ENCODE measurements at regions not wholly inside any gene's neighbourhood (a gene's known extent, or its start where the extent isn't known, plus 50 kb on each side); places are given as distances from the start of the nearest gene placed in this dataset.

DNA sequence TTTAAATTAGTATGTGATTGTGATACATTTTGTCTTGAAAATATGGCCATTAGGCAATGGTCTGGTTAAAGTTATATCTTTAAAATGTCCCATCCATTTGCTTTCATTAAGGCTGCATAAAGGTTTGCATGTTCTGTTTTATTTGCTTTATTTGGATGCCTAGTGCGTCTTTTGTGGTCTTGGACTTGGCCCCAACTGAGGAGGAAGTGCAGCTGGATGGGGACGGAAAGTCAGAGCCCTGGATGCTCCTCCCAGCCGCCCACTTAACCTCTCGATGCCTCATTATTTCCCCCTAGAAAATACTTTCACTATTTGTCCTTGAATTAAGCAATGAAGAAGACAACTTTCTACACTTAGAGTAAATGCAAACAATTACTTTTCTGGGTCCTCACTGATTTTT lies 898.2 kb downstream of the MCTP2 start:
- no peaks in the 10 kb centered on the region for H3K9me3 ChIP-seq (replicated peaks; ENCODE audit: insufficient read depth, low read length)
- H3K4me2 ChIP-seq (ENCODE audit: low read depth, low read length), result no peak overlapping the region
- H3K4me1 ChIP-seq (ENCODE audit: low read length), result no peaks in the 10 kb centered on the region
- no peak overlapping the region for H3K27ac ChIP-seq (ENCODE audit: low read length)
- TF ChIP-seq EZH2phosphoT487 (IDR thresholded peaks at IDR 0.05; ENCODE audit: low read length), result no peak
- H3F3A ChIP-seq (ENCODE audit: insufficient read depth, low read length), result no peaks in the 10 kb centered on the region
- no peak overlapping the region for H3K9ac ChIP-seq (ENCODE audit: low read length)
- H3K36me3 ChIP-seq (replicated peaks; ENCODE audit: insufficient read depth, low read length), result no peaks in the 10 kb centered on the region
- DNase-seq, result no peak
- no peaks in the 10 kb centered on the region for H3K79me2 ChIP-seq (ENCODE audit: low read length)
- H3K4me3 ChIP-seq (ENCODE audit: low read length), result no peak overlapping the region
- H3K27me3 ChIP-seq (replicated peaks; ENCODE audit: insufficient read depth, low read length), result no peaks in the 10 kb centered on the region
- H2AFZ ChIP-seq (ENCODE audit: low read length), result no peak overlapping the region
- no peaks in the 10 kb centered on the region for H4K20me1 ChIP-seq (ENCODE audit: insufficient read depth, low read length)
- no peaks in the 10 kb centered on the region for H3K9me2 ChIP-seq (replicated peaks; ENCODE audit: insufficient read depth, low read length)

DNA sequence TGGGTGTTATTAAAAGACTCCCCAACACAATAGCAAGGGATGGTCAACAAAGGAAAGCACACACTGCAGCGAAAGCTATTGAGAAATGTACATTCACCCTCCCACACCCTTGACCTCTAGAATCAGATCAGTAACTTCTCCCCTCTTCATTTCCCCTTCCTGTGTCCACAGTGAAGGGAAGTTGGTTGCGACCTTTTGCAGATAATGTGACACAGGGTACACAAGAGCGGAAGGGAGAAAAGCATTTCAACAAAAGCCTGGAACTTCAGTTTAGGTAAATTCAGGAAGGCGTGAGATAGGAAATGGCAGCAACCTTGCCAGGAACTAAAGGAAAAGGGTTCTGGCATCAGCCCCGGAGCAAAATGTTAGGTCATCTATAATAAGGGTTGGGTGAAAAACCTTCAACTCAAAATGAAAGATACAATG lies 899.8 kb downstream of the MCTP2 start:
- no peak overlapping the region for H3K4me3 ChIP-seq (ENCODE audit: low read length)
- H3K9me2 ChIP-seq (replicated peaks; ENCODE audit: insufficient read depth, low read length), result no peaks in the 10 kb centered on the region
- no peaks in the 10 kb centered on the region for H3F3A ChIP-seq (ENCODE audit: insufficient read depth, low read length)
- TF ChIP-seq, protein P1, sequence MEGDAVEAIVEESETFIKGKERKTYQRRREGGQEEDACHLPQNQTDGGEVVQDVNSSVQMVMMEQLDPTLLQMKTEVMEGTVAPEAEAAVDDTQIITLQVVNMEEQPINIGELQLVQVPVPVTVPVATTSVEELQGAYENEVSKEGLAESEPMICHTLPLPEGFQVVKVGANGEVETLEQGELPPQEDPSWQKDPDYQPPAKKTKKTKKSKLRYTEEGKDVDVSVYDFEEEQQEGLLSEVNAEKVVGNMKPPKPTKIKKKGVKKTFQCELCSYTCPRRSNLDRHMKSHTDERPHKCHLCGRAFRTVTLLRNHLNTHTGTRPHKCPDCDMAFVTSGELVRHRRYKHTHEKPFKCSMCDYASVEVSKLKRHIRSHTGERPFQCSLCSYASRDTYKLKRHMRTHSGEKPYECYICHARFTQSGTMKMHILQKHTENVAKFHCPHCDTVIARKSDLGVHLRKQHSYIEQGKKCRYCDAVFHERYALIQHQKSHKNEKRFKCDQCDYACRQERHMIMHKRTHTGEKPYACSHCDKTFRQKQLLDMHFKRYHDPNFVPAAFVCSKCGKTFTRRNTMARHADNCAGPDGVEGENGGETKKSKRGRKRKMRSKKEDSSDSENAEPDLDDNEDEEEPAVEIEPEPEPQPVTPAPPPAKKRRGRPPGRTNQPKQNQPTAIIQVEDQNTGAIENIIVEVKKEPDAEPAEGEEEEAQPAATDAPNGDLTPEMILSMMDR (IDR thresholded peaks at IDR 0.05; ENCODE audit: low read length), result no peak
- TF ChIP-seq EZH2 (optimal IDR thresholded peaks at IDR 0.05; ENCODE audit: low read depth, low read length), result no peak
- TF ChIP-seq EZH2phosphoT487 (IDR thresholded peaks at IDR 0.05; ENCODE audit: low read length), result no peak
- H3K27me3 ChIP-seq (replicated peaks; ENCODE audit: insufficient read depth, low read length), result no peaks in the 10 kb centered on the region
- H4K20me1 ChIP-seq (ENCODE audit: insufficient read depth, low read length), result no peaks in the 10 kb centered on the region
- no peaks in the 10 kb centered on the region for H3K36me3 ChIP-seq (replicated peaks; ENCODE audit: insufficient read depth, low read length)
- no peak overlapping the region for H3K4me2 ChIP-seq (ENCODE audit: low read depth, low read length)
- H3K4me1 ChIP-seq (ENCODE audit: low read length), result no peaks in the 10 kb centered on the region
- no peak overlapping the region for H3K27ac ChIP-seq (ENCODE audit: low read length)
- no peaks in the 10 kb centered on the region for H3K9me3 ChIP-seq (replicated peaks; ENCODE audit: insufficient read depth, low read length)
- H3K9ac ChIP-seq (ENCODE audit: low read length), result no peak overlapping the region
- no peak overlapping the region for H2AFZ ChIP-seq (ENCODE audit: low read length)
- DNase-seq, result no peak
- H3K79me2 ChIP-seq (ENCODE audit: low read length), result no peaks in the 10 kb centered on the region

DNA sequence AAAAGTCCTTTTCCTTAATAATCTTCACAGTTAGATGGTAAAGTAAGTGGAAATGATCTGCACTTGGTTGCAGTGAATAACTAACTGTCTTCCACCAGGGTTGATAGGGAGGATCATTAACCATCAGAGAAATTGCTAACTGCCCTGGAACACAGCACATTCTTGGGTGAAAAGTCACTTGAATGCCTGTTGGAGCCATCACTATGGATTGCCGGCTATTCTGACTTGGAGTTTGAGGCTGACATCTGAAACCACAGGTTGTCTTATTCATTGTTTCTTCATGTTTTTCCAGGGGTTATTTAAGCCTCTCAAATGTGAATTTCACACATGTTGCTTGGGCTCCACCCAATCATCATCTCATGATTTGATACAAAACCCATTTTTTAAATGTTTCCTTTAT lies 901.4 kb downstream of the MCTP2 start:
- Histone ChIP-seq H3K27me3 (replicated peaks; ENCODE audit: insufficient read depth, low read length) (no peaks in the 10 kb centered on the region), H3K36me3 (replicated peaks; ENCODE audit: insufficient read depth, low read length) (no peaks in the 10 kb centered on the region), H2AFZ (ENCODE audit: low read length) (no peak overlapping the region), H3K4me1 (ENCODE audit: low read length) (no peaks in the 10 kb centered on the region), H3K4me2 (ENCODE audit: low read depth, low read length) (no peak overlapping the region), H3K9me3 (replicated peaks; ENCODE audit: insufficient read depth, low read length) (no peaks in the 10 kb centered on the region), H3K4me3 (ENCODE audit: low read length) (no peak overlapping the region), H3K9me2 (replicated peaks; ENCODE audit: insufficient read depth, low read length) (no peaks in the 10 kb centered on the region), H3F3A (ENCODE audit: insufficient read depth, low read length) (no peaks in the 10 kb centered on the region), H3K27ac (ENCODE audit: low read length) (no peak overlapping the region), H3K9ac (ENCODE audit: low read length) (no peak overlapping the region), H4K20me1 (ENCODE audit: insufficient read depth, low read length) (no peaks in the 10 kb centered on the region), H3K79me2 (ENCODE audit: low read length) (no peaks in the 10 kb centered on the region)
- DNase-seq, result no peak
- TF ChIP-seq EZH2 (optimal IDR thresholded peaks at IDR 0.05; ENCODE audit: low read depth, low read length) (no peak), EZH2phosphoT487 (IDR thresholded peaks at IDR 0.05; ENCODE audit: low read length) (no peak)
- TF ChIP-seq, protein P1 (IDR thresholded peaks at IDR 0.05; ENCODE audit: low read length), result no peak

DNA sequence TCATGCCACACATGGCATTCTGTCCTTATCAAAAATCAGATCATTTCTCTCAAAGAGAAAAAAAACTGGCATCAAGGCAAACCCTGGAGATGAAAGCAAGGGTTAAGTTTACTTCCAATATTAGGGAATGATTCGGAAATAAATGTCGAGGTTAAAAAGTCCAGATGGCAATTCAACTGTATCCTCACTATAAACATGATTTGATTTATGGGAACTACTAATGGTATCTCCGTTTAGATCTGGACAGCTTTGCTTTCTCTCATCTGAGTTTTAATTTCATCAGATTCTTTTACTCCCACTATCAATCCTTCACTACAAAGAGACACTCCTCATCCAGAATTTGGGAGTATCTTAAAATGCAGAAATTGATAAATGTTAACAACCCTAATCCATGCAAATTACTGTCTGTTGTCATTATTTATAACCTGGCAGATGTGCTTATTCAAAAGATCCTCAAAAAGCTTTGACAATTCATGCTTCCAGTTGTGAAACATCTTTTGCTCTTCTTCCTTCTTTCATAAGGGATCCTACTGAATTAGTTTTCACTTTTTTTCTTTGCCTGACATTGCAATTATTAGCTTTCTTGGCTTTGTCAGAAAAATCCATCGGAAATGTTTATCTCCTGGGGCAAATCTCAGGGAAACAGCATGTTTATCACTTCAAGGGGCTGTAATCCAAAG lies 903.2 kb downstream of the MCTP2 start:
- H4K20me1 ChIP-seq (ENCODE audit: insufficient read depth, low read length), result no peaks in the 10 kb centered on the region
- no peaks in the 10 kb centered on the region for H3F3A ChIP-seq (ENCODE audit: insufficient read depth, low read length)
- no peaks in the 10 kb centered on the region for H3K27me3 ChIP-seq (replicated peaks; ENCODE audit: insufficient read depth, low read length)
- no peak overlapping the region for H3K27ac ChIP-seq (ENCODE audit: low read length)
- no peak overlapping the region for H3K4me3 ChIP-seq (ENCODE audit: low read length)
- no peaks in the 10 kb centered on the region for H3K4me1 ChIP-seq (ENCODE audit: low read length)
- H3K36me3 ChIP-seq (replicated peaks; ENCODE audit: insufficient read depth, low read length), result no peaks in the 10 kb centered on the region
- no peaks in the 10 kb centered on the region for H3K9me3 ChIP-seq (replicated peaks; ENCODE audit: insufficient read depth, low read length)
- no peaks in the 10 kb centered on the region for H3K9me2 ChIP-seq (replicated peaks; ENCODE audit: insufficient read depth, low read length)
- H3K9ac ChIP-seq (ENCODE audit: low read length), result no peak overlapping the region
- no peak for DNase-seq
- TF ChIP-seq, protein P1 (IDR thresholded peaks at IDR 0.05; ENCODE audit: low read length), result no peak
- no peak for TF ChIP-seq EZH2 (optimal IDR thresholded peaks at IDR 0.05; ENCODE audit: low read depth, low read length)
- no peak for TF ChIP-seq EZH2phosphoT487 (IDR thresholded peaks at IDR 0.05; ENCODE audit: low read length)
- no peak overlapping the region for H2AFZ ChIP-seq (ENCODE audit: low read length)
- H3K4me2 ChIP-seq (ENCODE audit: low read depth, low read length), result no peak overlapping the region
- H3K79me2 ChIP-seq (ENCODE audit: low read length), result no peaks in the 10 kb centered on the region

All from MM.1S (cell line).